Pancreas (tissue), 10 donors: ENCODE measurements at regions not wholly inside any gene's neighbourhood (a gene's known extent, or its start where the extent isn't known, plus 50 kb on each side); places are given as distances from the start of the nearest gene placed in this dataset.

Experiments
- ATAC-seq, 4 donors: fragments of 200-7000 bp; cut with Tn5 transposase; one replicate each; pipeline versions ENCODE4 v1.8.0 to v1.9.1; 2020; ENCODE audit warnings: mild to moderate bottlenecking in 4 of 4, moderate library complexity in 4 of 4
- DNase-seq, 6 donors: peaks; one replicate each; pipeline ENCODE4 v3.0.0-alpha.2; 2020
- FAIRE-seq: peaks from 2 replicates; lab custom pipeline; 2012; peaks lifted over from hg19 to GRCh38; lab: Jason Lieb, UNC
- H3K27ac ChIP-seq, 4 donors: fragments of 200-600 bp; sonication (generic); 1 replicate in 3 of 4; 2 replicates in 1 of 4; pipeline versions ENCODE4 v1.5.0 to v1.8.0; 2020
- H3K27me3 ChIP-seq, 4 donors: fragments of 200-600 bp; one replicate each; pipeline ENCODE4 v1.8.0; 2021
- H3K36me3 ChIP-seq, 3 donors: fragments of 200-600 bp; sonication (generic) in 1 of 3; one replicate each; pipeline versions ENCODE4 v1.5.0 to v1.8.0; 2020 to 2021
- H3K4me1 ChIP-seq, 3 donors: fragments of 200-600 bp; one replicate each; pipeline ENCODE4 v1.8.0; 2021
- H3K4me3 ChIP-seq, 4 donors: fragments of 200-600 bp; sonication (generic) in 2 of 4; one replicate each; pipeline versions ENCODE4 v1.5.0 to v1.8.0; 2020 to 2021
- H3K9me3 ChIP-seq, 4 donors: fragments of 200-600 bp; one replicate each; pipeline ENCODE4 v1.8.0; 2021
- WGBS, 2 donors: extraction: QIAGEN DNeasy Blood & Tissue Kit; methylation state at CpG; one replicate each; pipeline ENCODE4 v1.1.7; 2013; 5-methylcytosine and 5-hydroxymethylcytosine counted together
- intact Hi-C, 3 donors: fragments of 100-400 bp; cut with DNase I; formaldehyde crosslinking; loops; one replicate each; pipeline versions ENCODE4 v1.11.1 to v1.14.2; 2022
- TF ChIP-seq, protein P1 (sequence below), 4 donors: fragments of 200-600 bp; sonication (generic) in 3 of 4; IDR thresholded peaks; one replicate each; pipeline versions ENCODE4 v1.5.0 to v1.8.0; 2021; ENCODE audit warnings: antibody characterized with exemption in 4 of 4
- donor health status: healthy with polysubstance abuse.
- donor health status: DM: no; HTN: no; CAD: no; lungs with moderate emphysema.
- donor health status: DM: no; HTN: no; CAD: no.
- donor health status: control.
- donor health status: control.
- donor health status: Bipolar disorder and iron deficiency.
- donor health status: DM: yes; HTN: yes; CAD: no.
- donor health status: DM: no; HTN: no; CAD: no.
- donor health status: DM: no; HTN: no; CAD: no.
- donor health status: DM: yes; HTN: yes; CAD: no.

DNA sequence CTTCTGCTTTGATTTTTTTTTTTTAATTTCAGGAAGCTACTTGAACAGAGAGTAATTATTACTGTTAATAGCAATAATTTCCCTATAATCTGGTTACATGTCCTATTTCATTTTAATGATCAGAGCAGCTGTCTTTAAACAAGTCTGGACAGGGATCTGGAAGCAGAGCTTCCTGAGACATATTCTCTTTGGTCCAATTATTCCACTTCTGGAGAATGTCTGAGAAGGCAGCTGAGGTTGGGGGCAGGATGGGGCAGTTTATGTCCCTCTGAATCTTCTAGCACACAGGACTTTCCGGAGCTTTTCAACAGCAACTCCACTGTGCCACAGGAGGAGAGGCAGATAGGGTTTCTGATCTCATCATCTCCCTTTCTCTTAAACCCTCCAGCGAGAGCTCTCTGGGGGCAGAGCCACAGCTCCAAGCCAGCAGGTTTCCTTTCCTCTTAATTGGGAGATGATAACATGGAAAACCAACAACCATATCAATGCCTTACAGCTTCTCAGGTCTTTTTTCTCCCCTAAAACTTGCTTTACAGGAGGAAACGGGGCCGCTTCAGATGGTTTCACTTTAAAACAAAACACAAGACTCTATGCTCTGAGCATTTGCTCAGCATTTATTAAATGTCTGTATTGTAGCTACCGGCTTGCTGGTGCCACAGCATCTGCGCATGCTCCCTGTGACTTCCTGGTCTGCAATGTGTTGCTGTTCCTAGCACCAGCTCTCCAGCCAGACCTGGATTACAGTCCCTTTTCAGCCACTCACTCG is 425.7 kb upstream of the USP24 start:
- H3K9me3 ChIP-seq = no peaks in the 10 kb centered on the region
- DNase-seq = peak in 3 of 6 donors; percentile 11 to 38 (median 33)
- H3K4me1 ChIP-seq = no peaks in the 10 kb centered on the region
- no peaks in the 10 kb centered on the region for H3K36me3 ChIP-seq
- no peaks in the 10 kb centered on the region for H3K27me3 ChIP-seq
- H3K27ac ChIP-seq = no peak overlapping the region
- ATAC-seq = peak in 3 of 4 donors; percentile 48 to 60 (median 51)
- intact Hi-C loops = no loop called here
- FAIRE-seq = no peak
- no peak overlapping the region for H3K4me3 ChIP-seq
- WGBS, 2 donors = 64 to 65% methylated on average over 7 of the region's 7 CpGs
- TF ChIP-seq, protein P1, sequence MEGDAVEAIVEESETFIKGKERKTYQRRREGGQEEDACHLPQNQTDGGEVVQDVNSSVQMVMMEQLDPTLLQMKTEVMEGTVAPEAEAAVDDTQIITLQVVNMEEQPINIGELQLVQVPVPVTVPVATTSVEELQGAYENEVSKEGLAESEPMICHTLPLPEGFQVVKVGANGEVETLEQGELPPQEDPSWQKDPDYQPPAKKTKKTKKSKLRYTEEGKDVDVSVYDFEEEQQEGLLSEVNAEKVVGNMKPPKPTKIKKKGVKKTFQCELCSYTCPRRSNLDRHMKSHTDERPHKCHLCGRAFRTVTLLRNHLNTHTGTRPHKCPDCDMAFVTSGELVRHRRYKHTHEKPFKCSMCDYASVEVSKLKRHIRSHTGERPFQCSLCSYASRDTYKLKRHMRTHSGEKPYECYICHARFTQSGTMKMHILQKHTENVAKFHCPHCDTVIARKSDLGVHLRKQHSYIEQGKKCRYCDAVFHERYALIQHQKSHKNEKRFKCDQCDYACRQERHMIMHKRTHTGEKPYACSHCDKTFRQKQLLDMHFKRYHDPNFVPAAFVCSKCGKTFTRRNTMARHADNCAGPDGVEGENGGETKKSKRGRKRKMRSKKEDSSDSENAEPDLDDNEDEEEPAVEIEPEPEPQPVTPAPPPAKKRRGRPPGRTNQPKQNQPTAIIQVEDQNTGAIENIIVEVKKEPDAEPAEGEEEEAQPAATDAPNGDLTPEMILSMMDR (IDR thresholded peaks at IDR 0.05) = no peak

DNA sequence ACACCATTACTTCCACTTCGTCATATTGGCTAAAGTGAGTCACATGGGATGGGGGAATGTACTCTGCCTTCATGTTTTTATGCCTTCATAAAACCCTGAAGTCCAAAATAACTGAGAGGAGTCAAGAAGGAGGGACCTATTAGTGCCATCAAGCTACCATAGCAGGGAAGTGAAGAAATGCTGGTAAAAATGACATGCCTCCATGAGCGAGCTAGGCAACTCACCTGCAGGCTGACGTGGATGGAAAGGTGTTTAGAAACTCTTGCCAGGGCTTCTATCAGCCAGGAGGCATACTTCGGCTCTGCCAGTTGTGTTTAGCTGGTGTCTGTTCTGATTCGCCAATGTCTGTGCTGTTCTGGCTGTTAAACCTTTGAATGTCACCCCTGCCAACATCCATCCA is 424.4 kb upstream of the USP24 start:
- no peaks in the 10 kb centered on the region for H3K27me3 ChIP-seq
- intact Hi-C loops = no loop called here
- TF ChIP-seq, protein P1 (IDR thresholded peaks at IDR 0.05) = no peak
- H3K9me3 ChIP-seq = no peaks in the 10 kb centered on the region
- no peak overlapping the region for H3K4me3 ChIP-seq
- ATAC-seq (no peak), FAIRE-seq (no peak), DNase-seq (no peak)
- H3K36me3 ChIP-seq = no peaks in the 10 kb centered on the region
- H3K27ac ChIP-seq = no peak overlapping the region
- 88 to 91% methylated on average over 5 of the region's 5 CpGs for WGBS, 2 donors
- no peaks in the 10 kb centered on the region for H3K4me1 ChIP-seq

DNA sequence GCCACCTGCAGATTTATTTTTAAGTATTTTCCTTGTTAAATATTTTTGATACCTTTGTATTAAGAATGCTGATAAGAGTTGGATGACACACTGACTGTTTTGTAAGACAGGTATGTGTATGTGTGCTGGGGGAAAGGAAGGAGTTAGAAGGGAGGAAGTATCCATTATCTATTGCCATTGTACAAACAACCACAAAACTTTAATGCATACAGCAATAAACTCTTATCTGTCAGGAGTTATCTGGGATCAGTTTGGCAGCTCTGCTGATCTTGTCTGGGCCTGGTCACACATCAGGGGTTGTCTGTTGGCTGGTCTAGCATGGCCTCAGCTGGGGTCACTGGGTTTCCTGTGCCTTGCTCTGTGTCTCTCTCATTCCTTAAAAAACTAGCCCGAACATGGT is 423.9 kb upstream of the USP24 start:
- Histone ChIP-seq H3K4me1 (no peaks in the 10 kb centered on the region), H3K27ac (no peak overlapping the region), H3K9me3 (no peaks in the 10 kb centered on the region), H3K4me3 (no peak overlapping the region), H3K27me3 (no peaks in the 10 kb centered on the region), H3K36me3 (no peaks in the 10 kb centered on the region)
- no peak for DNase-seq
- TF ChIP-seq, protein P1 (IDR thresholded peaks at IDR 0.05) = no peak
- 85 to 90% methylated on average over 1 of the region's 1 CpG for WGBS, 2 donors
- ATAC-seq = no peak
- no peak for FAIRE-seq
- intact Hi-C loops = no loop called here

DNA sequence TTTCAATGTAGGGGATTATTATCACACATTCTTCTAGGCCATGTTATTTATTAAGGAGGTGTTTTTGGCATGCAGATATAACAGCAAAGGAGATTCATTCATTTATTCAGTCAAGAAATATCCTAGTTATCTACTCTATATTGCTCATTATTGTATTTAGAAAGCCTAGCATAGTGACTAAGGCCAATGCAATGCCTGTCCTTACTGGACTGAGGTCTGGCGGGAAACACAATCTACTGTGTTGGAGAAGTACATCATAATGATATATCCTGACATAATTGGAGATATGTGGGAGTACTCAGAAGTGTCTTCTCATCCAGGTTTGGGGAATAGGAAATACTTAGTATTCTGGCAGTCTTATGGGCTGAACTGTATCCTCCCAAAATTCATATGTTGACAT is 421.5 kb upstream of the USP24 start:
- FAIRE-seq (no peak), DNase-seq (no peak), ATAC-seq (no peak)
- Histone ChIP-seq H3K9me3 (no peaks in the 10 kb centered on the region), H3K27ac (no peak overlapping the region), H3K4me1 (no peaks in the 10 kb centered on the region), H3K4me3 (no peak overlapping the region), H3K36me3 (no peaks in the 10 kb centered on the region), H3K27me3 (no peaks in the 10 kb centered on the region)
- WGBS, 2 donors = 94 to 100% methylated on average over 1 of the region's 1 CpG
- TF ChIP-seq, protein P1 (IDR thresholded peaks at IDR 0.05) = no peak
- intact Hi-C loops = no loop called here

DNA sequence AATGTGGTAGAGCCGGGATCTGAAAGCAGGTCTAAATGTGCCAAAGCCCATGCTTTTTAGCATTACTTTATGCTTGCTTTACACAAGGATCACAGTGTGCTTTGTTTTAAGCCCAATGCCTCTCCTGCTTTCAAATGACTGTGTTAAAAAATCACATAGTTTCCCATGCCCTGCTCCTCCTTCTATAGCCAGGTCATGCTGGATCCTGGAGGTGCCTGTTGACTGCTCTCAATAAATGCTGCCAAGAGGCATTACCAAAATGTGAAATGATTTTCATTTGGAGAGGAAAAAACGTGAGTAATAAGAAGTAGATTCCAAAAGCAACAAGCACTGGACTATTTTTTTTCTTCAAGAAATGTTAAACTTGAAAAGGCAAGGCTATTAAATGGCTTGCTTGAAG is 420.7 kb upstream of the USP24 start:
- no peak overlapping the region for H3K27ac ChIP-seq
- WGBS, 2 donors = 46 to 75% methylated on average over 2 of the region's 2 CpGs
- DNase-seq (no peak), FAIRE-seq (no peak), ATAC-seq (no peak)
- no peaks in the 10 kb centered on the region for H3K4me1 ChIP-seq
- intact Hi-C loops = no loop called here
- no peaks in the 10 kb centered on the region for H3K9me3 ChIP-seq
- H3K36me3 ChIP-seq = no peaks in the 10 kb centered on the region
- H3K4me3 ChIP-seq = no peak overlapping the region
- TF ChIP-seq, protein P1 (IDR thresholded peaks at IDR 0.05) = no peak
- no peaks in the 10 kb centered on the region for H3K27me3 ChIP-seq
